CD4-positive, alpha-beta T cell treated with Interleukin-17A for 4 hours (primary cell): ENCODE measurements at regions not wholly inside any gene's neighbourhood (a gene's known extent, or its start where the extent isn't known, plus 50 kb on each side); places are given as distances from the start of the nearest gene placed in this dataset.

Source experiments
- DNase-seq: peaks from one replicate; pipeline ENCODE4 v3.0.0-alpha.2; 2020; ENCODE audit warnings: mixed read lengths

- DNase-seq = no peak
These were observed 272.2 kb upstream of the DAB1 start for GRCh38 chr1:57696043-57696442.

DNA sequence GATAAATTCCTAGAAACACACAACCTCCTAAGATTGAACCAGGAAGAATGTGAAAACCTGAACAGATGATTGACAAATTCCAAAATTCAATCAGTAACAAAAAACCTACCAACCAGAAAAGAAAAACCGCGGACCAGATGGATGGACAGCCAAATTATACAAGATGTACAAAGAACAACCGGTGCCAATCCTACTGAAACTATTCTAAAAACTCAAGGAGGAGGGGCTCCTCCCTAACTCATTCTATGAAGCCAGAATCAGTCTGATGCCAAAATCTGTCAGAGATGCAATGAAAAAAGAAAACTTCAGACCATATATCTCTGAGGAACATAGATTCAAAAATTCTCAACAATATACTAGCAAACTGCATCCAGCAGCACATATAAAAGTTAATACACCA, 262.4 kb upstream of the DAB1 start:
- no peak for DNase-seq

- no peak for DNase-seq
These were observed 259.4 kb upstream of the DAB1 start for GRCh38 chr1:57683037-57683942.

DNA sequence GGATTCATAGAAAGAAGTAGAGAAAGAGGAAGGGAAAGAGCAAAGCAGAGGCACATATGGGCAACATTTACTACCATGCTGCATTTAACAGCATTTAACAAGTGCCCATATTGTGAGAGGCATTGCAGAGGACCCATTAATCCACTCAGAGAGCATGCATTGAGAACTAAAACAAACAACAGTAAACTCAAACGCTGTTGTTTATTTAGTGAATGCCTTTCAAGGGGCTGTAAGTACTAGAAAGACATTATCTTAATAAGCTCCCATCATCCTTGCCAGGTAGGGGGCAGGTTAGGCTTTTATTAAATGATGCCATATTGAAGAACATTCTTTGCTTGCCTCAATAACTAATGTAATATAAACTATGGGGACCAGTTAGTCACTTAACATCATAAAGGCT, 254.3 kb upstream of the DAB1 start:
- DNase-seq = no peak

- no peak for DNase-seq
These were observed 251.9 kb upstream of the DAB1 start for GRCh38 chr1:57675776-57676175.

DNA sequence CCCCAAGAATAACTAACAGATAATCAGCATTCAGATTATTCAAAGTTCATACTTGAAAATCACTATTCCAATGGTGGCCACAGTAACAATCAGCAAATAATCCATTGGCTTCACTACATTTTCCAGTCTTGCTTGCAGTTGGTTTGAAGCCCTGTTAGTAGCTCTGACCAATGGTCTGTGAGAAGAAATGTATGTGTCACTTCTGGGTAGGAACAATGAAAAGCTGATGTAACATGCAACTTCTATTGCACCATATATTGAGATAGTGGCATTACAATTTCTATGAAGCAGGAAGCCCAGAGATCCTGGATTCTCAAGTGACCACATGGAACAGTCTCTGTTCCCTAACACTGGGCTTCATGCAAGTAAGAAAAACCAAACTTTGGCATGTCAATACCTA, 250.9 kb upstream of the DAB1 start:
- no peak for DNase-seq

- no peak for DNase-seq
These were observed 248.7 kb upstream of the DAB1 start for GRCh38 chr1:57672346-57673140.

DNA sequence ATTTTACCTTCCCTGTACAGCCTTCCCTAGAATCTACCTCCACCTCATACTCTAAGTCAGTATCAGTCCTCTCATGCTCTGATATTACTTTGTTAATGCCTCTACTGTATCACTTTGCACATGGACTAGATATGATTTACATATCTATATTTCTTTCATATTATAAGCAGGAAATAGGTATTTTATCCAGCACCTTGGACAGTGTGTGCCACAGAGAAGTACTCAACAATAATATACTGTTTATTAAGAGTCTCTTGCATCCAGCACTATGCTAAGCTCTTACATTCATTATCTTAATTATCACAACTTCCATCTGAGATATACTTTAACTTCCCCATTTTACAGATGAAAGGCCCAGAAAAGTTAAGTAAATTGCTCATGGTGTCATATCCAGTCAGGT, 247.9 kb upstream of the DAB1 start:
- DNase-seq = no peak

- DNase-seq = no peak
These were observed 235.9 kb upstream of the DAB1 start for GRCh38 chr1:57659804-57660203.

GRCh38 chr1:57655161-57655560, 231.3 kb upstream of the DAB1 start:
- DNase-seq = no peak

DNA sequence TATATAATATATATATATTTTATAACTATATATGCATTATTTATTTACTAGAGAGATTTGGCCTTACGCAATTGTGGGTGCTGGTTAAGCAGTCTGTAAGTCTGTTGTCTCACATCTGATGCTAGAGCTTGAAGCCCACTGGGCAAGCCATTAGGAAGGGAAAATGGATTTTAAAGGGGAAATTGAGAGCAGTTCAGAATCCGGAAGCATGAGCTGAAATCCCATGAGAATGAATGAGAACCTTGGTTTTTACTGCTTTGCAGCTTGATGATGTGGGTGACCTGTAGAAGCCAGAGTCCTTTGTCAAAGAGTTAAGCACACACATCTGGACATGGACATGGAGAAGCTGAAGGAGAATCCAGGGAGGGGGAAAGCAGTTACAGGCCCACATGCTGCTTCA, 220.8 kb upstream of the DAB1 start:
- DNase-seq = no peak

GRCh38 chr1:57638239-57638638, 214.4 kb upstream of the DAB1 start:
- no peak for DNase-seq

DNA sequence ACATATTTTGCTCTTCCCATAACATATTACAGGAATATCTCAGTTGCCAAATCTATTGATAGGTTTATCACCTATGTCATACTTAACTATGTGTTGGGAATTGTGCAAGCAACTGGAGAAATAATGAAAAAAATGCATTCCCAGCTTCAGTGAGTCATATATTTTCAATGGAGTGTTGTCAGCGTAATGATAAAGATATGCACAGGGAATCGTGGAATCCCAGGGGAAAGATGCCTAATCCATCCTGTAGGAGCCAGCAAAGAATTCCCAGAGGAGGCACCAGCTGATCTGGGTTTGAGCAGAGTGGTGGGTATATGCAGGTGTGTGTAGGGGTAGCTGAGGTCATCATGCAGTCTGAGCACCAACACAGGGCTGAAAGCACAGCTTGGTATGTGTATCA, 213.3 kb upstream of the DAB1 start:
- DNase-seq = no peak

- no peak for DNase-seq
These were observed 210.0 kb upstream of the DAB1 start for GRCh38 chr1:57633881-57634280.

DNA sequence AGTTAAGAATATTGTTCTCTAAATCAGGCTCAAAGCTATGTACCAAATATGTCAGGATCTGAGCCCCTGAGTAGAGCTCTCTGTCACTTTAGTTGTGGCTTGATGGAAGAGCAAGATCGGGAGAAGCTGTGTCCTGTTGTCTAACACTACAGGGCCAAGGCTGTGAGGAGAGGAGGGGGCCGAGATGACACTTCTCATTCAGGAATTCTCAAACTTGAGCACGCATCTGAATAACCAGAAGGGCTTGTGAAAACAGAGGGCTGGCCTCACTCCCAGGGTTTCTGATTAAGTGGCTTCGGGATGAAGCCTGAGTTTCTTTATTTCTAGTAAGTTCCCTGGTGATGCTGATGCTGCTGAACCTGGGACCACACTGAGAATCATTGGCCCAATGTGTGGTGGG, 209.2 kb upstream of the DAB1 start:
- no peak for DNase-seq

DNA sequence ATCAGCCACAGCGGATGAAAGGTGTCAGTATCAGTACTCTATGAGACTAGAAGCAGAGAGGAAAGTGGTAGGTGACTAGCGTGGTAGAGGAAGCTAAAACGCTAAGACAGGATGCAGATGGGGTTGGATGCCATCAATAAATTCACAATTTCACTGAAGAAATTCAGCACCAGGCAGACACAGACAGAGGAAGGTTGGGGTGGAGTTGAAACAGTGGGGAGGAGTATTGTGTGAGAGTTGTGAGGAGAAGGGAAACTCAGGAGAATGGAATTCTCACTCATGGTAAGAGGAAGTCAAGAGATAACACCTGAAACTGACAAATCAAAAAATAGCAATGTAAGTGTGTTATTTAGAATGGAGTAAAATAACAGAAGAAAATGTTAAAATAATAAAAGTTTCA, 208.5 kb upstream of the DAB1 start:
- DNase-seq = no peak

GRCh38 chr1:57627612-57628011, 203.8 kb upstream of the DAB1 start:
- DNase-seq = no peak

DNA sequence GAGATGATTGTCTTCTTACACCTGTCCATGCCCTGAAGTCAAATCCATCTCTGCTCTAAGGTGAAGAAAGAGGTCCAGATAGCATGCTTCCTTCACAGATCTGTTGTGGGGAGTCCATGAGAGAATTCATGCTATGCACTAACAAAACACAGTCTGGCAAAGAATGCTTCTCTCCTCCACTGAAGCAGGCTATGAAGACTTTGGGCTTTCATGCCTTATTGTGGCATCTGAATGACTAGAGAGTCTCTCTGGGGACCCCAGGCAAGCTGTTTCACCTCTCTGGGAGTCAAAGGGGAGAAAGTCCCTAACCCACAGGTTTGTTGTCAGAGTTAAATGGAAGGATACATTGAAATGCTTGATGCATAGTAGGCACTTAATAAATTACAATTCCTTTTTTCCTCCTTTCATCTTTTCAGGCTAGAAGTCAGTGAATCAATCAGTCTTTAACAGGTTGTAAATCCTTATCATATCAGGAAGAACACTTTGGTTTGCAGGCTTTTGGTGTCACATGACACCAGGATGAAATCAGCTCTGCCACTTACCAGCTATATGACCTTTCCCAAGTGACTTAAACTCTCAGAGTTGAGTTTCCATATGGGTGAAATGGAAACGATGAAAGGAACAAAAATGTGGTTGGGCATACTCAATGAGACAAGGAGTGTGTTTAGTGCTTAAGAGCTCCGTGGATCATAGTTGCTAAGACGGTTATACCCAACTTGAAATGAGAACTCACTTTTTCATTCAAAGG, 200.1 kb upstream of the DAB1 start:
- no peak for DNase-seq

DNA sequence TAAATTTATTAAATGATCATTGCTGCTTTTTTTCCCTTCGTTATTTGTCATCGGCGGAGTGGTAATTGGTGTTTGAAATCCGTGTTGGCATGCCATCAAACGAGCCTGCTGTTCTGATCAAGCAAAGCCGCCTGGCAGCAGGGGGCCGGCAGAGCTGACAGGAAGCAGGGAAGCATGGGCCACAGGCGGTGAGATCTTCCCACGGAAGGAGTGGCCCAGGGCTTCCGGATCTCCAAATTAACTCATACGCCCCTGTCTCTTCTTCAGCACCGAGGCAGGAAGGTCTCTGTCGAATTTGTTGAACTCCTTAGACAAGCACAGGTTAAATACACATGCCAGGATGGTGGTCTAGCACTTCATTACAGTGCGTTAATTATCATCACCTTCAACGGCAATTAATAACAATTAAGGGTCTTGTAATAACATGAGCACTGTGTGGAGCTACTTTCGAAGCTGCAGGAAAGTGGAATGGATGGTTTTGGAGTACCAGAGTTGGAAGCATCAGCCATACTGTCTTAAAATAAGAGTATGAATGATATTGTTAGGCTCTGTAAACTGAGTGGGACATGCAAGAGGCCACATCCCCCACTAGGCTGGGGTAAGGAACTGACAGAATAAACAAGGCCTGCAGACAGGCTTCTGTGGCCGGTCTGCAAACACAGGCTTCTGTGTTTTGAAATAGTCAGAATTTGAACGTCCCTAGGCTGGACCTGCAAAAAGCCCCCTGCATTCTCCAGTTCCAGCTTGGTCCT, 199.4 kb upstream of the DAB1 start:
- DNase-seq = no peak

DNA sequence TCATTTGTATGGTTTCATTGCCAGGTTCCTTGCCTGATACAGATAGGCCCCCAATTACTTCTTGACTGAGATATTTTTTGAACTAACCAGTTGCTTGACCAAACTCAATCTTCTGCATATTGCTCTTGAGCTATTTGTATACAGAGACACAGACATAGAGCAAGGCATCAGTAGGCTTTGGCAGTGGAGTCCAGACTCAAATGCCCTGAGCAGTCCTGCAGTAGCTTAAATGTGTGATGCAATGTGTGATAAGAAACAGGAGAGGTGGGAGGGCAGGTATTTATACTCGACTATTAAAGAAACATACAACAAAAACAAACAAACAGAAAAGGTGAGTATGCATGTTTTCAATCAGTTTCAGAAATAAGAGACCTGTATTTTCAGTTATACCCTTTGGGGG, 197.9 kb upstream of the DAB1 start:
- DNase-seq = no peak

GRCh38 chr1:57620605-57621004, 196.7 kb upstream of the DAB1 start:
- no peak for DNase-seq

GRCh38 chr1:57616921-57617320, 193.1 kb upstream of the DAB1 start:
- DNase-seq = no peak

GRCh38 chr1:57615956-57616355, 192.1 kb upstream of the DAB1 start:
- no peak for DNase-seq
